NCI-H1436 treated with DMSO at 0.1 percent for 48 hours (cell line): ENCODE measurements at regions not wholly inside any gene's neighbourhood (a gene's known extent, or its start where the extent isn't known, plus 50 kb on each side); places are given as distances from the start of the nearest gene placed in this dataset.
A peak's percentile ranks its signal among the peaks of the same experiment; 100 is the strongest.

ENCODE experiments used
- DNase-seq: peaks from one replicate; lab custom pipeline; 2025; lab: John Stamatoyannopoulos, UW

DNA sequence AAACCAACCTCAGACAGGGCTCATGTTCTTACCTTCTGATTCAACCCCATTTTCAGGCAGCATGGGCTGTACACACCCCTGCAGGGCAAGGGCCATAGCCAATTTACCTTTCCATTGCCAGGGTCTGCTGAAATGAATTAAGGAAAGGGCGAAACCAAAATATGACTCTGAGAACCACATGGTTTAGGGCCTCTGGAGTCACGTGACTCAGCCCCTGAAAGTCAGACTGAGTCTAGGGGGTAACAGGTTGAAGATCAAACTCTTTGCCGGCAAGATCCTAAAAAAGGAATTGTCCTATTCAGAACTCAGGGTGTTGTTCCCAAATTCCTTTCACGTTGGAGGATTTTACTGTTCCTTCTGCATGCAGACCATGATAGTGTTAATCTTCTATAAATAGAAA, 118.9 kb downstream of the RAB11FIP2 start:
- no peak for DNase-seq

DNA sequence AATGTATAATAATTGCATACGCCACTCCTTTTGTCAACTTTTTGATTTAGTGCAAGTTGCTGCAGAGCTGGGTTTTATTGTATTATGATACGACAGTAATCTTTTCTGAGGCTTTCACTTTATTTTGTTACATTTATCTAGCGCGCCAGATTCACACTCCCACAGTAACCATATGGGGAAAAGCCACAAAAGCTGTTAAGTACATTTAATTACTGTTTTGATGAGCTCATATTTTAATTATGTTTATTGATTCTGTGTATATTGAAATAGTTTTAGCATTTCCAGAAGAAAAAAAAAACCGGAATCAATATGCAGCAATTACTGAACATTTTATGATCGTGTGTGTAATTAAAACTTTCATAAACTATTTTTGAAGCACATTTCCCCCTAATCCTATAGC, 118.5 kb downstream of the RAB11FIP2 start:
- DNase-seq = no peak

DNA sequence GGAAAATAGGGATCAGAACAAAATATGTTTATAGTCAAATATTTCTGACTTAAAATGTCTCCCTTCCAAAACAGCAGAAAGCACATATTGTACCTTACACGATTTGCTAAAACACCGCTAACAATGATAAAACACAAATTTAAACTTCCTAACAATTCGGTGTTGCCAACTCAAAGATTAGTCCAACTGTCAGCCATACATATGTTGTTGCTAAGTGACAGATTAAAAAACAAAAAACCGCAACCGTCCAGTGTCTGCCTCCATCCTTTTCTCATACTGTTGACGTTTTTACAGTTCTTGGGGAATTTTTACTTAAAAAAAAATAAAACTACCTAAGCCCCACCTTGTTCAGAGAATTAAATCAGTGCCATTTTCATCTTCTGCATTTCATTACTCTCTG, 118.0 kb downstream of the RAB11FIP2 start:
- DNase-seq = no peak

GRCh38 chr10:117929327-117930067, 117.2 kb downstream of the RAB11FIP2 start:
- no peak for DNase-seq

GRCh38 chr10:117931078-117931477, 115.7 kb downstream of the RAB11FIP2 start:
- no peak for DNase-seq

- DNase-seq = no peak
Observed at GRCh38 chr10:117933036-117933435, 113.7 kb downstream of the RAB11FIP2 start.

- DNase-seq = no peak
Observed at GRCh38 chr10:117934477-117934876, 112.3 kb downstream of the RAB11FIP2 start.

DNA sequence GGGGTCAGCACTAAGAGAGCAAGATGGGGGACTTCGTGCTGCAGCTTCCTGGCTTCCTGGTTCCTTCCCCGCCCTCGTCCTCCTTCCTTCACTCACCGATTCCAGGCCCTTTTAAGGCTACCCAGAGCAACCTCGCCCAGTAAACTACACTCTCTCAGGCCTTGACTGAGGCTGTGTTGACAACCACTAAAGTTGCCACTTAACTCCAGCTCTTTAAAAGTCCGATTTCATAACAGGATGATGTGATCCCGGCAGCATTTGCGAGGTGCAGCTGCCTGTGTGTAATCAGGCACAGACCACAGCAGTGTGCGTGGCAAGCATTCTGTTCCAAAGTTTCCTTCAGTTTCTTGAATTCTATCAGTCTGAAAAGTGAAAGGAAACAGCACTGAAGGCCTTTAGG, 110.6 kb downstream of the RAB11FIP2 start:
- DNase-seq = peak; percentile 7

DNA sequence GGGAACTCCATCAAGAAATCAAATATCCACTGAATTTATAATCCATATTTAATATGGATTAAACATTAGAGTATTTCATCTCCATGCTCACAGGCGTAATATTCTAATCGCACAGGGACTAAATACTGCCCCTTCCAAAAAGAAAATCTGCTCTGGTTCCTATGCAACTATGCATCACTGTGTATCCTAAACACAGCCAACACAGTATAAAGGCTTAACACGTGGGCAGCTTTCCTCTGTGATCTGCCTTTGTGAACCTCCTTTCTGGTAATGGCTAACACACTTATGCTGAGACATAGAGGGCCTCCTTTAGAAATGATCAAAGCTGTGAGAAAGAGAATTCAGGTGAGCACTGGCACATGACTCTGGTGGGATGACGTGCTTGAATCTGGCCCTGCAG, 110.2 kb downstream of the RAB11FIP2 start:
- DNase-seq = no peak

- no peak for DNase-seq
Observed at GRCh38 chr10:117936976-117937375, 109.8 kb downstream of the RAB11FIP2 start.

DNA sequence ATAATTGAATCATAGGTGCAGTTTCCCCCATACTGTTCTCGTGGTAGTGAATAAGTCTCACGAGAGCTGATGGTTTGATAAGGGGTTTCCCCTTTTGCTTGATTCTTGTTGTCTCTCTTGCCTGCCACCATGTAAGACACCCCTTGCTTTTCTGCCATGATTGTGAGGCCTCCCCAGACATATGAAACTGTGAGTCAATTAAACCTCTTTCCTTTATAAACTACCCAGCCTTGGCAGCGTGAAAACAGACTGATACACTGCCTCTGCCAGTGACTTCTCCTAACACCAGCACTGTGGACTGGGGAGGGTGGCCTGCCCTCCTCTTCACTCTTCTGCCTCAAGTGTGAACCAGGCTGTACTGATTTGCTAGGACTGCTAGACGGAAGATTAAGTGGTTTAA, 108.6 kb downstream of the RAB11FIP2 start:
- DNase-seq = no peak

- DNase-seq = no peak
Observed at GRCh38 chr10:117942226-117942625, 104.5 kb downstream of the RAB11FIP2 start.

DNA sequence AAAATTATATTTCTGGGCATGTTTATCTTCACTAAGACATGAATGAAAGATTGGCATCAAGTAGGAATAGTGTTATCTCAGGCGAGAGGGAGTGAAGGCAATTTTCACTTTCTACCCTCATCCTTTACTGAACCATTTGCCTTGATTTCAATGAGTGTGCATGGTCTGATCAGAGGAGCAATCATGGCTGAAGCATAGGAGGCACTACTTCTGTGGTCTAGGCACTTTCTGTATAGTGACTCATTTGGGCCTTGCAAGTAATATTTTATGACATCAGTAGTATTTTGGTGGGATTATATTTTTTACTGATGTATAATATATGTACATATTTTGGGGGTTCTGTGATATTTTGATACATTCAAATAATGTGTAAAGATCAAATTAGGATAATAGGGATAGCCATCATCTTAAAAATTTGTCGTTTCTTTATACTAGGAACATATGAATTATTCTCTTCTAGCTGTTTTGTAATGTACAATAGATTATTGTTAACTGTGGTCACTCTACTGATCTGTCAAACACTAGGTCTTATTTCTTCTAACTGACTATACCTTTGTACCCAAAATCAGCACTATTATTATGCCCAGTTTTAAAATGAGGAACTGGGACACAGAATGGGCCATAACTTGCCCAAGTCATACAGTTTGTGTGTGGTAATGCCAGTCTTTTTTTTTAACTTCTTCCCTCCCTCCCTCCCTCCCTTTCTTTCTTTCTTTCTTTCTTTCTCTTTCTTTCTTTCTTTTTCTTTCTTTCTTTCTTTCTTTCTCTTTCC, 101.9 kb downstream of the RAB11FIP2 start:
- DNase-seq = no peak

DNA sequence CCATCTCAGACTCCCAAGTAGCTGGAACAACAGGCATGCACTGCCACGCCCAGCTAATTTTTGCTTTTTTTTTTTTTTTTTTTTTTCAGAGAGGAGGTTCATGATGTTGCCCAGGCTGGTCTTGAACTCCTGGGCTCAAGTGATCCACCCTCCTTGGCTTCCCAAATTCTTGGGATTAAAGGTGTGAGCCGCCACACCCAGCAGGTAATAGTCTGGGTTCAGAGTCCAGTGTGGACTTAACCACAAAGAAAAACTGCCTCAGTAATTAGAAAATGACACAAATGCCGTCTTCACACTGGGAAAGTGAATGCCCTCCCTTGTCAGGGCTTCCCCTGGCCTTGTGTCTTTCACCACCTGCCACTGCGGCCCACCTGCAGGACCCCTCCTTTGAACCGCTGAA, 101.1 kb downstream of the RAB11FIP2 start:
- no peak for DNase-seq

DNA sequence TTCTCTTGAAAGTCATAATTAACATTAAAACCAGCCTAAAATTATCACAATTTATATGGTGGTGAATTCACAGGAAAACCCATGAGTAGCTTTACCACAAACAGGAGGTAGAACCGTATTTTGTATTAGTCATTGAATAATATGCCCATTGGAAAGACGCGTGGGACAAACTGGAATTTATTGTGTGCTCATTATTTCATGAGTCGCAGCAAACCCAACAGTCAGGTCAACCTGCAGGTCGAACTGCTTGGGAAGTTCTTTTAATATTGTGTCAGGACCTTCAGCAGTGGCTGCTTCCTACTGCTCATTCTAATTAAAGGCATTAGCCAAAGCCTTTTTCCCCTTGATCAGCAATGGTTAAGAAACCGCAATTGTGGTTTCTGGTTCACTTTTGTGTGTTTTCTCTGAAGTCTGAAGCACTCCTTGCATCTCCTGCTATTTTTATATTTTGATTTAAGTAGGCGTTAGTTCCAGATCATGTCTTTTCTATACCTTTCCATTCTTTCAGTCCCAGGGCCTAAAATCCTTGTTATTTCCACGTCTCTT, 100.1 kb downstream of the RAB11FIP2 start:
- no peak for DNase-seq

DNA sequence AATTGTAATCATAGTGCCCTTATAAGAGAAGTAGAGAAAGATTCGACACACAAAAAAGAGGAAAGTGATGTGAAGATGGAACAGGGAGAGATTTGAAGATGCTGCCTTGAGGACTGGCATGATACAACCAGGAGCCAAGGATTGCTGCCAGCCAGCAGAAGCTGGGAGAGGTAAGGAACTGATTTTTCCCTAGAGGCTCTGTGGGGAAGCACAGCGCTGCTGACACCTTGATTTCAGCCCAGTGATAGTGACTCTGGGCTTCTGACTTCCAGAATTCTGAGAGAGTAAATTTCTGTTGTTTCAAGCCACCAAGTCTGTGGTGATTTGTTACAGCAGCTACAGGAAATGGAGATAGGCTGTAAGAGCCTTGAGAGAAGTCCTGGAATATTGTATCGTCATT, 98.2 kb downstream of the RAB11FIP2 start:
- DNase-seq = no peak

DNA sequence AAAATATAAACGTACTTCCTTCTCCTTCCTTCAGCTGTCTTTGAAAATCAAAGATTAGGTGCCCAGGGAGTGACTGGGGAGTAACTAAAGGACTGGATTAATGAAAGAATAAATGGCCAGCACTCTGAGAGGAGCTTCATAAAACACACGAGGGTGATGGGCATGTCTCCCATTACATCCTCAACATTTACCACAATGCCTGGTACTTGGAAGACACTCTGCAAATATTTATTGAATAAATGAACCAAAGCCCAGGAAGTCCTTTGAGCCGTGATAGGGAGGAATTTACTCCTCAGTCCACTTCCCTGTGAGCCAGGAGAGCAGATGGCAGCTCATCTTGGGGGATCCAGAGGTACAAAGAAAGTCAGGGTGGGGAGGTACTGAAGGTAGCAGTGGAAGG, 96.3 kb downstream of the RAB11FIP2 start:
- DNase-seq = peak; percentile 9
